HepG2 (cell line): ENCODE measurements at regions not wholly inside any gene's neighbourhood (a gene's known extent, or its start where the extent isn't known, plus 50 kb on each side); places are given as distances from the start of the nearest gene placed in this dataset.

Experiments
- ATAC-seq: fragments of 200-7000 bp; cut with Tn5 transposase; 3 replicates; pipeline ENCODE4 v1.9.1; 2020; ENCODE audit warnings: mild to moderate bottlenecking, moderate library complexity
- BruUV-seq: library from RNA; stranded (reverse); fragments of 400-500 nt; replicated peaks from 2 replicates; lab custom pipeline; 2021; lab: Mats Ljungman, UMichigan
- CTCF ChIA-PET: fragments of 300-600 bp; formaldehyde crosslinking; extraction: SDS; loops from one replicate; lab custom pipeline; 2021; ENCODE audit warnings: low total read pairs, inconsistent platforms, low intra/inter-chr PET ratio; lab: Yijun Ruan, JAX
- POLR2A ChIA-PET: fragments of 350-600 bp; sonication (Branson Sonifier 250); formaldehyde crosslinking; loops from one replicate; lab custom pipeline; 2020; ENCODE audit warnings: antibody characterized with exemption, inconsistent platforms; lab: Yijun Ruan, JAX
- DNase-seq: peaks from one replicate; pipeline ENCODE4 v3.0.0-alpha.2; 2015; ENCODE audit warnings: low spot score
- FAIRE-seq: peaks from 3 replicates; lab custom pipeline; 2011; peaks lifted over from hg19 to GRCh38; lab: Jason Lieb, UNC
- H2AFZ ChIP-seq: one replicate; pipeline ENCODE4 v1.6.1; 2011; ENCODE audit warnings: low read length, inconsistent platforms
- H3K27ac ChIP-seq: fragments of 300-600 bp; 3 replicates; pipeline ENCODE4 v1.8.0; 2011; ENCODE audit warnings: mixed run types, mild to moderate bottlenecking, mixed read lengths, low read length, inconsistent platforms; ENCODE audit not compliant: insufficient read depth; ENCODE audit errors: extremely low read length
- H3K27me3 ChIP-seq, 2 experiments: fragments of 200-600 bp in 1 of 2; 2 replicates in 1 of 2; 3 replicates in 1 of 2; pipeline versions ENCODE4 v1.6.0 to v1.8.0; 2011; ENCODE audit warnings: low read length in 2 of 2, mild to moderate bottlenecking in 2 of 2, moderate library complexity in 2 of 2, inconsistent platforms in 1 of 2; ENCODE audit not compliant: insufficient read depth in 2 of 2, control insufficient read depth in 1 of 2
- H3K36me3 ChIP-seq, 2 experiments: fragments of 200-600 bp in 1 of 2; replicated peaks in 1 of 2; 2 replicates in 1 of 2; 3 replicates in 1 of 2; pipeline versions ENCODE4 v1.5.1 to v1.8.0; 2011; ENCODE audit warnings: low read length in 2 of 2, inconsistent platforms in 1 of 2; ENCODE audit not compliant: insufficient read depth in 2 of 2, control insufficient read depth in 1 of 2
- H3K4me1 ChIP-seq: 2 replicates; pipeline ENCODE4 v1.5.1; 2012; ENCODE audit warnings: low read length, inconsistent platforms; ENCODE audit not compliant: insufficient read depth
- H3K4me2 ChIP-seq: 2 replicates; pipeline ENCODE4 v1.6.0; 2011; ENCODE audit warnings: low read depth, low read length, inconsistent platforms
- H3K4me3 ChIP-seq, 3 experiments: fragments of 200-600 bp in 1 of 3; sonication (generic), shearing (Covaris generic) in 1 of 3; replicated peaks in 1 of 3; 2 replicates each; pipeline ENCODE4 v1.5.1; 2011 to 2016; ENCODE audit warnings: low read length in 3 of 3, inconsistent platforms in 2 of 3, low read depth in 2 of 3, mild to moderate bottlenecking in 2 of 3, control low read depth in 1 of 3, mixed read lengths in 1 of 3; ENCODE audit not compliant: insufficient read depth in 1 of 3
- H3K79me2 ChIP-seq: one replicate; pipeline ENCODE4 v1.6.1; 2011; ENCODE audit warnings: low read length, inconsistent platforms; ENCODE audit not compliant: insufficient read depth
- H3K9ac ChIP-seq: 2 replicates; pipeline ENCODE4 v1.6.0; 2011; ENCODE audit warnings: mild to moderate bottlenecking, low read depth, low read length, inconsistent platforms; ENCODE audit not compliant: insufficient read depth
- H3K9me3 ChIP-seq: 2 replicates; pipeline ENCODE4 v1.5.1; 2012; ENCODE audit warnings: mild to moderate bottlenecking, low read length
- H4K20me1 ChIP-seq: 2 replicates; pipeline ENCODE4 v1.6.0; 2011; ENCODE audit warnings: inconsistent platforms, mild to moderate bottlenecking, low read length, moderate library complexity; ENCODE audit not compliant: insufficient read depth
- ATM ChIP-seq: fragments of 450-650 bp; IDR thresholded peaks from 2 replicates; pipeline ENCODE4 v1.7.1; 2017; ENCODE audit warnings: mild to moderate bottlenecking, borderline replicate concordance
- FUBP1 ChIP-seq: sonication (generic); formaldehyde crosslinking; IDR thresholded peaks from 2 replicates; pipeline ENCODE4 v1.5.1; 2020; ENCODE audit warnings: missing genetic modification reagents, mild to moderate bottlenecking, borderline replicate concordance
- MED8 ChIP-seq: sonication (generic); formaldehyde crosslinking; IDR thresholded peaks from 2 replicates; pipeline ENCODE4 v1.8.1; 2023; ENCODE audit warnings: mild to moderate bottlenecking, missing genetic modification reagents; ENCODE audit not compliant: insufficient replicate concordance
- TFDP1 ChIP-seq: IDR thresholded peaks from 2 replicates; pipeline ENCODE4 v1.6.1; 2016; ENCODE audit warnings: missing compliant biosample characterization, missing genetic modification reagents, borderline replicate concordance
- ZBTB7A ChIP-seq: sonication (generic); formaldehyde crosslinking; IDR thresholded peaks from 2 replicates; pipeline ENCODE4 v1.8.0; 2022; ENCODE audit warnings: mild to moderate bottlenecking, missing genetic modification reagents
- ZNF292 ChIP-seq: sonication (generic); formaldehyde crosslinking; IDR thresholded peaks from 2 replicates; pipeline ENCODE4 v1.8.1; 2022; ENCODE audit warnings: mild to moderate bottlenecking, low read depth, missing genetic modification reagents, borderline replicate concordance
- ZNF879 ChIP-seq: sonication (generic); formaldehyde crosslinking; IDR thresholded peaks from 2 replicates; pipeline ENCODE4 v1.8.1; 2023; ENCODE audit warnings: missing genetic modification reagents
- ZXDC ChIP-seq: sonication (generic); formaldehyde crosslinking; IDR thresholded peaks from 2 replicates; pipeline ENCODE4 v1.5.0; 2020; ENCODE audit warnings: mild to moderate bottlenecking, missing genetic modification reagents
- WGBS: methylation state at CpG from one replicate; pipeline ENCODE4 v1.1.6; 2017; ENCODE audit warnings: low lambda C conversion rate; 5-methylcytosine and 5-hydroxymethylcytosine counted together
- in situ Hi-C: cut with HindIII; loops from 2 replicates; pipeline ENCODE4 v1.10.0; 2017; ENCODE audit warnings: low pct_unique_long_range_greater_than_20kb; ENCODE audit not compliant: extremely low pct_ligation_motif_present
- intact Hi-C: fragments of 100-400 bp; cut with micrococcal nuclease; formaldehyde crosslinking; loops from one replicate; pipeline ENCODE4 v1.10.0; 2022; ENCODE audit not compliant: unreplicated experiment

- Histone ChIP-seq H2AFZ (no peak overlapping the region), H3K36me3 (peaks cover 2 to 12% of the 10 kb centered on the region in 2 experiments; a peak in 4 of 5 replicates), H3K4me3 (no peak overlapping the region), H3K9me3 (no peaks in the 10 kb centered on the region), H3K4me1 (peaks cover 61% of the 10 kb centered on the region), H3K4me2 (no peak overlapping the region), H4K20me1 (peaks cover 3% of the 10 kb centered on the region; the same call in 1 of the 2 replicates), H3K9ac (no peak overlapping the region), H3K79me2 (peaks cover 5% of the 10 kb centered on the region), H3K27ac (no peak overlapping the region), H3K27me3 (no peaks in the 10 kb centered on the region)
- intact Hi-C loops (no loop called here), in situ Hi-C loops (no loop called here)
- DNase-seq (no peak), ATAC-seq (no peak)
- BruUV-seq: no TSS peak
- ChIA-PET CTCF (no interaction called here), POLR2A (interaction anchor here (2.5 kb wide), 1 partner anchor 110 kb away, joined by 11 read pairs; the partner anchor contains the start of gene FOXQ1)
- WGBS: 97% methylated on average over 9 of the region's 9 CpGs
- no peak for TF ChIP-seq ATM
- TF ChIP-seq ZXDC (CRISPR knock-in tag): 0 out of 2 replicates have a peak, but pooled peaks have one; percentile 51
- TF ChIP-seq, all 625 proteins: peak for 1
- no peak for FAIRE-seq
Measured at GRCh38 chr6:1201547-1202200, 110.2 kb upstream of the FOXQ1 start.

- intact Hi-C loops (no loop called here), in situ Hi-C loops (no loop called here)
- Histone ChIP-seq H3K4me2 (no peak overlapping the region), H3K4me1 (peaks cover 67% of the 10 kb centered on the region), H4K20me1 (no peaks in the 10 kb centered on the region; the same call in 1 of the 2 replicates), H3K27me3 (no peaks in the 10 kb centered on the region), H3K4me3 (no peak overlapping the region), H3K9ac (no peak overlapping the region), H3K9me3 (peaks cover 2% of the 10 kb centered on the region; the same call in 1 of the 2 replicates), H2AFZ (no peak overlapping the region), H3K27ac (no peak overlapping the region), H3K36me3 (peaks cover 2 to 12% of the 10 kb centered on the region in 2 experiments; a peak in 4 of 5 replicates), H3K79me2 (no peaks in the 10 kb centered on the region)
- ATAC-seq: no peak
- POLR2A ChIA-PET: interaction anchor here (1.1 to 2.5 kb wide), 3 partner anchors 13 to 146 kb away, joined by 3 to 11 read pairs (median 3); partner anchors contain the start of gene FOXQ1
- FAIRE-seq: peak; percentile 15
- no TSS peak for BruUV-seq
- CTCF ChIA-PET: no interaction called here
- DNase-seq: peak; percentile 32
- WGBS: 91% methylated on average over 15 of the region's 15 CpGs
- TF ChIP-seq MED8 (CRISPR knock-in tag) (no peak), ZBTB7A (no peak), ZNF879 (no peak), FUBP1 (CRISPR knock-in tag) (no peak), TFDP1 (no peak), ZNF292 (no peak)
Measured at GRCh38 chr6:1200409-1201101, 111.3 kb upstream of the FOXQ1 start.
